ENCODE measurements at regions not wholly inside any gene's neighbourhood (a gene's known extent, or its start where the extent isn't known, plus 50 kb on each side); places are given as distances from the start of the nearest gene placed in this dataset.

DNA sequence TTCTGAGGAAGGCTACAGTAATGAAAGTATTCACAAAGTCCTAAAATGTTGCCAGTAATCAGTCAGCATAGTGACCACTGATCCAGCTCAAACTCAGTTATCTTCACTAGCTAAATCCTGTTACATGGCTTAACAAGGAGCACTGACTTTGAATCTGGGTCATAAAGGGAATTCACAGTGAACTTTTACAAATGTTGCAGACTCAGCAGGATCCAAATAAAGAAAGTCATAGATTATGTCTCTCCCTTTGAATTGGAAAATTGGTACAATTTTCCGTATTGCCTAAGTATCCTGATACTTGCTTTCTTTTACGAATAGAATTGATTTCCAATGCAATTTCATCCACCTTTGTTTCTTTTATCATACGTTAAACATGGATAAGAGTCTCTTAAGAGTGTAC is 431.5 kb upstream of the CNTN6 start:
- H3K27ac ChIP-seq: peak overlapping the region; percentile 32; the same call in 1 of the 2 replicates
- TF ChIP-seq, protein P1, sequence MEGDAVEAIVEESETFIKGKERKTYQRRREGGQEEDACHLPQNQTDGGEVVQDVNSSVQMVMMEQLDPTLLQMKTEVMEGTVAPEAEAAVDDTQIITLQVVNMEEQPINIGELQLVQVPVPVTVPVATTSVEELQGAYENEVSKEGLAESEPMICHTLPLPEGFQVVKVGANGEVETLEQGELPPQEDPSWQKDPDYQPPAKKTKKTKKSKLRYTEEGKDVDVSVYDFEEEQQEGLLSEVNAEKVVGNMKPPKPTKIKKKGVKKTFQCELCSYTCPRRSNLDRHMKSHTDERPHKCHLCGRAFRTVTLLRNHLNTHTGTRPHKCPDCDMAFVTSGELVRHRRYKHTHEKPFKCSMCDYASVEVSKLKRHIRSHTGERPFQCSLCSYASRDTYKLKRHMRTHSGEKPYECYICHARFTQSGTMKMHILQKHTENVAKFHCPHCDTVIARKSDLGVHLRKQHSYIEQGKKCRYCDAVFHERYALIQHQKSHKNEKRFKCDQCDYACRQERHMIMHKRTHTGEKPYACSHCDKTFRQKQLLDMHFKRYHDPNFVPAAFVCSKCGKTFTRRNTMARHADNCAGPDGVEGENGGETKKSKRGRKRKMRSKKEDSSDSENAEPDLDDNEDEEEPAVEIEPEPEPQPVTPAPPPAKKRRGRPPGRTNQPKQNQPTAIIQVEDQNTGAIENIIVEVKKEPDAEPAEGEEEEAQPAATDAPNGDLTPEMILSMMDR (IDR thresholded peaks at IDR 0.05): no peak
- TF ChIP-seq ZFX (IDR thresholded peaks at IDR 0.05; ENCODE audit: borderline replicate concordance): no peak

GRCh38 chr3:674116-674515 is 418.7 kb upstream of the CNTN6 start:
- no peak overlapping the region for H3K27ac ChIP-seq
- TF ChIP-seq, protein P1 (IDR thresholded peaks at IDR 0.05): no peak
- TF ChIP-seq ZFX (IDR thresholded peaks at IDR 0.05; ENCODE audit: borderline replicate concordance): no peak

DNA sequence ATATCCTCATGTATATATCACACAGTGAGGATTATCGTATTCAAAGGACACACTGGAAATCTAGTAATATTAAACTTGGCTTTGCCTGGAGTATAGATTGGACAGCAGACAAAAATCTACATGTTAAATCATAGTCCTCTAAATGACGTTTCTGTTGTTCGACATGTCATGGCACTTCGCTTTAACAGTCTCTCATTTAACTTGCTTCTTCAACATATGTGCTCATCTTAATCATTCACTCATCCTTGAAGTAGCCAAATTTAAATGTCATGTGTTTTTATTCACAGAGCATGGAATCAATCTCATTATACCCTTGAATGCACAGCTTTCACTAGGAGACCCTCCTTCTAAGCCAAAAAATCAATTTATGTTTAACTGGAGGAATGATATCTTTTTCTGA is 417.0 kb upstream of the CNTN6 start:
- H3K27ac ChIP-seq: no peak overlapping the region
- no peak for TF ChIP-seq ZFX (IDR thresholded peaks at IDR 0.05; ENCODE audit: borderline replicate concordance)
- TF ChIP-seq, protein P1 (IDR thresholded peaks at IDR 0.05): no peak

GRCh38 chr3:683770-684169 is 409.1 kb upstream of the CNTN6 start:
- no peak overlapping the region for H3K27ac ChIP-seq
- TF ChIP-seq, protein P1 (IDR thresholded peaks at IDR 0.05): no peak
- no peak for TF ChIP-seq ZFX (IDR thresholded peaks at IDR 0.05; ENCODE audit: borderline replicate concordance)

DNA sequence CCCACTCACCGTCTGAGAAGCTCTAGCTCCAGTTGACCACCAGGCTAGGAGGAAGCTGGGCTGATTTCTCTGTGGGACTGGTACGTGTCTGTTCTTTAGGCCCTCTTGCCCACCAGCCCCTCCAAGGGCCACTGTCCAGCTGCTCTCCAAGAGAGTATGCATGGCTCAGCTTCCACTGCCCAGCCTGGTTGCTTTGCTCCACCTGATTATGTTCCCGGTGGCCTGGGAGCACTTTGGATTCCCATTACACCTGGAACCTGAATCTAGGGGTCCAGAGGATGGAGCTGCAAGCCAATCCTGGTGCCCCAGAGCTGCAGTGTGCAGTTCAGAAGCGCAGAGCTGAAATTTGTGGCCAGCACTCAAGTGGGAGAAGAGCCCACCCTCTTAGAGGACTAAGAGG is 402.1 kb upstream of the CNTN6 start:
- TF ChIP-seq ZFX (IDR thresholded peaks at IDR 0.05; ENCODE audit: borderline replicate concordance): no peak
- TF ChIP-seq, protein P1 (IDR thresholded peaks at IDR 0.05): no peak
- H3K27ac ChIP-seq: no peak overlapping the region

DNA sequence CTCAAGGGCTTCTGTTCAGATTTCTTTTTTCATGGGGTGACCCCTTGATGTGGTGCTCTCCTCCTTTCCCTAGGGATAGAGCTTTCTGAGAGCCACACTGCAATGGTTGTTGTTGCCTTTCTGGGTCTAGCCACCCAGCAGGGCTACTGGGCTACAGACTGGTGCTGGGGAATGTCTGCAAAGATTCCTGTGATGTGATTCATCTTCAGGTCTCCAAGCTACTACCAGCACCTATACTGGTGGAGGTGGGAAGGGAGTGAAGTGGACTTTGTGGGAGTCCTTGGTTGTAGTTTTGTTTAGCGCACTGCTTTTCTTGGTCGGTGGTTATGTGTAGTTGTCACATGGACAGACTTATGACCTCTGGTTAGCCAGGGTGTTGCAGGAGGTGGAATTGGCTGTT is 392.3 kb upstream of the CNTN6 start:
- TF ChIP-seq, protein P1 (IDR thresholded peaks at IDR 0.05): no peak
- no peak for TF ChIP-seq ZFX (IDR thresholded peaks at IDR 0.05; ENCODE audit: borderline replicate concordance)
- H3K27ac ChIP-seq: no peak overlapping the region

- TF ChIP-seq, protein P1 (IDR thresholded peaks at IDR 0.05): no peak
- TF ChIP-seq ZFX (IDR thresholded peaks at IDR 0.05; ENCODE audit: borderline replicate concordance): no peak
- H3K27ac ChIP-seq: no peak overlapping the region
Observed at GRCh38 chr3:707041-707440, 385.8 kb upstream of the CNTN6 start.
